K562 (cell line): ENCODE measurements at regions not wholly inside any gene's neighbourhood (a gene's known extent, or its start where the extent isn't known, plus 50 kb on each side); places are given as distances from the start of the nearest gene placed in this dataset.

Experiments used
- CTBP1 ChIP-seq: fragments of 450-650 bp; IDR thresholded peaks from 2 replicates; pipeline ENCODE4 v1.6.1; 2016; ENCODE audit warnings: borderline replicate concordance
- ELF2 ChIP-seq: fragments of 250-450 bp; sonication (Bioruptor Pico); IDR thresholded peaks from 2 replicates; pipeline ENCODE4 v1.5.0; 2021; ENCODE audit warnings: mild to moderate bottlenecking
- FOXM1 ChIP-seq, 2 experiments: fragments of 450-650 bp in 1 of 2; sonication (generic) in 1 of 2; formaldehyde crosslinking in 1 of 2; IDR thresholded peaks; 2 replicates each; pipeline versions ENCODE4 v1.6.1 to v1.9.0; 2017 to 2022; ENCODE audit warnings: low read depth in 2 of 2, mild to moderate bottlenecking in 2 of 2, missing genetic modification reagents in 1 of 2, moderate library complexity in 1 of 2
- GATA2 ChIP-seq: sonication (generic); formaldehyde crosslinking; IDR thresholded peaks from 2 replicates; pipeline ENCODE4 v1.4.0; 2020; ENCODE audit warnings: mild to moderate bottlenecking, missing genetic modification reagents
- HDGF ChIP-seq: fragments of 450-650 bp; IDR thresholded peaks from 2 replicates; pipeline ENCODE4 v1.6.1; 2016
- KAT7 ChIP-seq: sonication (generic); formaldehyde crosslinking; IDR thresholded peaks from 2 replicates; pipeline ENCODE4 v1.8.0; 2022; ENCODE audit warnings: missing genetic modification reagents, mild to moderate bottlenecking, borderline replicate concordance
- NBN ChIP-seq: fragments of 450-650 bp; IDR thresholded peaks from 2 replicates; pipeline ENCODE4 v1.6.1; 2016; ENCODE audit warnings: low read depth, mild to moderate bottlenecking
- NCOA4 ChIP-seq: fragments of 450-650 bp; IDR thresholded peaks from 2 replicates; pipeline ENCODE4 v1.6.1; 2018; ENCODE audit warnings: mild to moderate bottlenecking; ENCODE audit not compliant: partially characterized antibody
- NFE2L1 ChIP-seq: fragments of 450-650 bp; IDR thresholded peaks from 2 replicates; pipeline ENCODE4 v1.6.1; 2016; ENCODE audit warnings: missing genetic modification characterization, low read depth, mild to moderate bottlenecking, missing compliant biosample characterization, moderate library complexity, borderline replicate concordance
- NR4A1 ChIP-seq, 2 experiments: fragments of 250-450 bp in 1 of 2; fragments of 450-650 bp in 1 of 2; sonication (Bioruptor Pico) in 1 of 2; IDR thresholded peaks; 2 replicates each; pipeline versions ENCODE4 v1.4.0 to v1.6.1; 2016 to 2020; ENCODE audit warnings: mild to moderate bottlenecking in 2 of 2, missing compliant biosample characterization in 1 of 2, missing genetic modification characterization in 1 of 2, moderate library complexity in 1 of 2
- PHB ChIP-seq: fragments of 250-450 bp; sonication (Bioruptor Pico); IDR thresholded peaks from 2 replicates; pipeline ENCODE4 v1.5.0; 2021
- POLR2B ChIP-seq: fragments of 450-650 bp; IDR thresholded peaks from 2 replicates; pipeline ENCODE4 v1.6.1; 2018; ENCODE audit warnings: low read depth; ENCODE audit not compliant: partially characterized antibody
- POLR2G ChIP-seq: fragments of 200-400 bp; formaldehyde crosslinking; IDR thresholded peaks from 2 replicates; pipeline ENCODE4 v1.6.1; 2017; ENCODE audit warnings: low read depth, mild to moderate bottlenecking, antibody characterized with exemption, low read length, moderate library complexity
- PURB ChIP-seq: sonication (generic); formaldehyde crosslinking; IDR thresholded peaks from 2 replicates; pipeline ENCODE4 v1.9.0; 2021; ENCODE audit warnings: low read depth, mild to moderate bottlenecking, missing genetic modification reagents
- TBL1XR1 ChIP-seq, 2 experiments: IDR thresholded peaks; 2 replicates each; pipeline ENCODE4 v1.6.1; 2012; ENCODE audit warnings: improper control_type of control experiment in 2 of 2, low read length in 2 of 2, mild to moderate bottlenecking in 1 of 2
- ZBED1 ChIP-seq: IDR thresholded peaks from 2 replicates; pipeline ENCODE4 v1.6.1; 2014
- ZNF507 ChIP-seq: conservative IDR thresholded peaks from 2 replicates; pipeline ENCODE4 v1.6.1; 2017; ENCODE audit warnings: missing genetic modification characterization, missing compliant biosample characterization
- ZNF644 ChIP-seq: fragments of 200-800 bp; sonication (Bioruptor generic); IDR thresholded peaks from 2 replicates; pipeline ENCODE4 v1.6.1; 2016; ENCODE audit warnings: low read depth, missing genetic modification characterization, missing compliant biosample characterization
- ZNF766 ChIP-seq: fragments of 200-800 bp; sonication (Bioruptor generic); conservative IDR thresholded peaks from 2 replicates; pipeline ENCODE4 v1.6.1; 2016; ENCODE audit warnings: missing genetic modification characterization, missing compliant biosample characterization
- TF ChIP-seq, protein P1 (sequence below): fragments of 450-650 bp; IDR thresholded peaks from 2 replicates; pipeline ENCODE4 v1.6.1; 2016; ENCODE audit warnings: borderline replicate concordance
- TF ChIP-seq, protein P2 (sequence below): sonication (generic); formaldehyde crosslinking; IDR thresholded peaks from 2 replicates; pipeline ENCODE4 v1.8.0; 2022; ENCODE audit warnings: mild to moderate bottlenecking, low read depth, missing genetic modification reagents
- TF ChIP-seq, protein P3 (sequence below): IDR thresholded peaks from 3 replicates; pipeline ENCODE4 v1.6.1; 2011; ENCODE audit warnings: borderline replicate concordance, mild to moderate bottlenecking; ENCODE audit not compliant: insufficient read length, insufficient read depth
- TF ChIP-seq, protein P4 (sequence below): sonication (generic); formaldehyde crosslinking; IDR thresholded peaks from 2 replicates; pipeline ENCODE4 v1.8.1; 2023; ENCODE audit warnings: mild to moderate bottlenecking, missing genetic modification reagents

DNA sequence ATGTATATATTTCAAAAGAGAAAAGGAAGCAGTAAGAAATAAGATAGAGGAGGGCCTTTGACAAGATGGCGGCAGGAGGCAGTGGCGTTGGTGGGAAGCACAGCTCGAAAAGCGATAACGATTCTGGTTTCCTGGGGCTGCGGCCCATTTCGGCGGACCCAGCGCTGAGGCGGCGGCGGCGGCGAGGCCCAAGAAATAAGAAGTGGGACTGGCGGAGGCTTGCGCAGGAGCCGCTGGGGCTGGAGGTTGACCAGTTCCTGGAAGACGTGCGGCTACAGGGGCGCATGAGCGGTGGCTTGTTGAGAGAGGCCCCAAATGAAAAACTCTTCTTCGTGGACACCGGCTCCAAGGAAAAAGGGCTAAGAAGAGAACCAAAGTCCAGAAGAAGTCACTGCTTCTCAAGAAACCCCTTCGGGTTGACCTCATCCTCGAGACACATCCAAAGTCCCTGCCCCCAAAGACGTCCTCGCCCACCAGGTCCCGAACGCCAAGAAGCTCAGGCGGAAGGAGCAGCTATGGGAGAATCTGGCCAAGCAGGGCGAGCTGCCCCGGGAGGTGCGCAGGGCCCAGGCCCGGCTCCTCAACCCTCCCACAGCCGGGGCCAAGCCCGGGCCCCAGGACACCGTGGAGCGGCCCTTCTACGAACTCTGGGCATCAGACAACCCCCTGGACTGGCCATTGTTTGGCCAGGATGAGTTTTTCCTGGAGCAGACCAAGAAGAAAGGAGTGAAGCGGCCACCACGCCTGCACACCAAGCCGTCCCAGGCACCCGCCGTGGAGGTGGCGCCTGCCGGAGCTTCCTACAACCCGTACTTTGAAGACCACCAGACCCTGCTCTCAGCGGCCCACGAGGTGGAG, 624.3 kb downstream of the MCTP2 start (continued):
- TF ChIP-seq, protein P1, sequence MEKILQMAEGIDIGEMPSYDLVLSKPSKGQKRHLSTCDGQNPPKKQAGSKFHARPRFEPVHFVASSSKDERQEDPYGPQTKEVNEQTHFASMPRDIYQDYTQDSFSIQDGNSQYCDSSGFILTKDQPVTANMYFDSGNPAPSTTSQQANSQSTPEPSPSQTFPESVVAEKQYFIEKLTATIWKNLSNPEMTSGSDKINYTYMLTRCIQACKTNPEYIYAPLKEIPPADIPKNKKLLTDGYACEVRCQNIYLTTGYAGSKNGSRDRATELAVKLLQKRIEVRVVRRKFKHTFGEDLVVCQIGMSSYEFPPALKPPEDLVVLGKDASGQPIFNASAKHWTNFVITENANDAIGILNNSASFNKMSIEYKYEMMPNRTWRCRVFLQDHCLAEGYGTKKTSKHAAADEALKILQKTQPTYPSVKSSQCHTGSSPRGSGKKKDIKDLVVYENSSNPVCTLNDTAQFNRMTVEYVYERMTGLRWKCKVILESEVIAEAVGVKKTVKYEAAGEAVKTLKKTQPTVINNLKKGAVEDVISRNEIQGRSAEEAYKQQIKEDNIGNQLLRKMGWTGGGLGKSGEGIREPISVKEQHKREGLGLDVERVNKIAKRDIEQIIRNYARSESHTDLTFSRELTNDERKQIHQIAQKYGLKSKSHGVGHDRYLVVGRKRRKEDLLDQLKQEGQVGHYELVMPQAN = no peak
- no peak for TF ChIP-seq TBL1XR1 (IDR thresholded peaks at IDR 0.05; ENCODE audit: low read length in 2 of 2)
- TF ChIP-seq ELF2 (CRISPR knock-in tag) = no peak
- TF ChIP-seq, protein P2, sequence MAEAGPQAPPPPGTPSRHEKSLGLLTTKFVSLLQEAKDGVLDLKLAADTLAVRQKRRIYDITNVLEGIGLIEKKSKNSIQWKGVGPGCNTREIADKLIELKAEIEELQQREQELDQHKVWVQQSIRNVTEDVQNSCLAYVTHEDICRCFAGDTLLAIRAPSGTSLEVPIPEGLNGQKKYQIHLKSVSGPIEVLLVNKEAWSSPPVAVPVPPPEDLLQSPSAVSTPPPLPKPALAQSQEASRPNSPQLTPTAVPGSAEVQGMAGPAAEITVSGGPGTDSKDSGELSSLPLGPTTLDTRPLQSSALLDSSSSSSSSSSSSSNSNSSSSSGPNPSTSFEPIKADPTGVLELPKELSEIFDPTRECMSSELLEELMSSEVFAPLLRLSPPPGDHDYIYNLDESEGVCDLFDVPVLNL (CRISPR knock-in tag) = no peak
- peak; percentile 87 for TF ChIP-seq POLR2G
- 0 out of 2 replicates have a peak, but pooled peaks have one; percentile 36 for TF ChIP-seq ZBED1
- no peak for TF ChIP-seq GATA2 (CRISPR knock-in tag)
- no peak for TF ChIP-seq KAT7 (CRISPR knock-in tag)
- no peak for TF ChIP-seq NR4A1 (CRISPR knock-in tag; IDR thresholded peaks at IDR 0.05)
- no peak for TF ChIP-seq NR4A1 (tag; IDR thresholded peaks at IDR 0.05)
- no peak for TF ChIP-seq PURB (CRISPR knock-in tag)
- TF ChIP-seq POLR2B = peak; percentile 57
- TF ChIP-seq ZNF766 = peak; percentile 53; the same call in 1 of the 2 replicates
- TF ChIP-seq NCOA4 = no peak
- no peak for TF ChIP-seq NFE2L1 (tag)
- TF ChIP-seq ZNF644 (tag) = 0 out of 2 replicates have a peak, but pooled peaks have one; percentile 60
- TF ChIP-seq NBN = 0 out of 2 replicates have a peak, but pooled peaks have one; percentile 44
- TF ChIP-seq PHB (CRISPR knock-in tag) = no peak
- TF ChIP-seq ZNF507 (tag) = no peak
- TF ChIP-seq FOXM1 (IDR thresholded peaks at IDR 0.05; ENCODE audit: low read depth) = no peak
- TF ChIP-seq FOXM1 (CRISPR knock-in tag; IDR thresholded peaks at IDR 0.05; ENCODE audit: low read depth) = 0 out of 2 replicates have a peak, but pooled peaks have one; percentile 29
- TF ChIP-seq CTBP1 = peak; percentile 28; the same call in 1 of the 2 replicates
- TF ChIP-seq, protein P3, sequence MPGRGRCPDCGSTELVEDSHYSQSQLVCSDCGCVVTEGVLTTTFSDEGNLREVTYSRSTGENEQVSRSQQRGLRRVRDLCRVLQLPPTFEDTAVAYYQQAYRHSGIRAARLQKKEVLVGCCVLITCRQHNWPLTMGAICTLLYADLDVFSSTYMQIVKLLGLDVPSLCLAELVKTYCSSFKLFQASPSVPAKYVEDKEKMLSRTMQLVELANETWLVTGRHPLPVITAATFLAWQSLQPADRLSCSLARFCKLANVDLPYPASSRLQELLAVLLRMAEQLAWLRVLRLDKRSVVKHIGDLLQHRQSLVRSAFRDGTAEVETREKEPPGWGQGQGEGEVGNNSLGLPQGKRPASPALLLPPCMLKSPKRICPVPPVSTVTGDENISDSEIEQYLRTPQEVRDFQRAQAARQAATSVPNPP = no peak
- no peak for TF ChIP-seq HDGF
- TF ChIP-seq, protein P4, sequence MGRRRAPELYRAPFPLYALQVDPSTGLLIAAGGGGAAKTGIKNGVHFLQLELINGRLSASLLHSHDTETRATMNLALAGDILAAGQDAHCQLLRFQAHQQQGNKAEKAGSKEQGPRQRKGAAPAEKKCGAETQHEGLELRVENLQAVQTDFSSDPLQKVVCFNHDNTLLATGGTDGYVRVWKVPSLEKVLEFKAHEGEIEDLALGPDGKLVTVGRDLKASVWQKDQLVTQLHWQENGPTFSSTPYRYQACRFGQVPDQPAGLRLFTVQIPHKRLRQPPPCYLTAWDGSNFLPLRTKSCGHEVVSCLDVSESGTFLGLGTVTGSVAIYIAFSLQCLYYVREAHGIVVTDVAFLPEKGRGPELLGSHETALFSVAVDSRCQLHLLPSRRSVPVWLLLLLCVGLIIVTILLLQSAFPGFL (CRISPR knock-in tag) = no peak
